CD14-positive monocyte (primary cell): ENCODE measurements at regions not wholly inside any gene's neighbourhood (a gene's known extent, or its start where the extent isn't known, plus 50 kb on each side); places are given as distances from the start of the nearest gene placed in this dataset.

Source experiments
- DNase-seq, 3 donors: peaks; one replicate each; pipeline ENCODE4 v3.0.0-alpha.2; 2011 to 2022
- H2AFZ ChIP-seq: 2 replicates; pipeline ENCODE4 v1.6.0; 2012; ENCODE audit warnings: mild to moderate bottlenecking, low read depth, low read length, inconsistent platforms; ENCODE audit not compliant: insufficient read depth, poor library complexity, severe bottlenecking
- H3K27ac ChIP-seq, 2 donors: 1 replicate in 1 of 2; 2 replicates in 1 of 2; pipeline ENCODE4 v1.5.1; 2012 to 2013; ENCODE audit warnings: low read length in 2 of 2, control low read depth in 1 of 2, inconsistent platforms in 1 of 2, low read depth in 1 of 2, mild to moderate bottlenecking in 1 of 2
- H3K27me3 ChIP-seq, 2 donors: one replicate each; pipeline versions ENCODE4 v1.6.0 to v1.6.1; 2011 to 2013; ENCODE audit warnings: low read length in 2 of 2; ENCODE audit not compliant: control insufficient read depth in 2 of 2, insufficient read depth in 2 of 2
- H3K36me3 ChIP-seq, 2 donors: replicated peaks in 1 of 2; 1 replicate in 1 of 2; 2 replicates in 1 of 2; pipeline versions ENCODE4 v1.5.1 to v1.6.1; 2012 to 2013; ENCODE audit warnings: low read length in 2 of 2, control low read depth in 1 of 2, inconsistent platforms in 1 of 2, mild to moderate bottlenecking in 1 of 2; ENCODE audit not compliant: insufficient read depth in 2 of 2, control insufficient read depth in 1 of 2
- H3K4me1 ChIP-seq, 2 donors: 1 replicate in 1 of 2; 2 replicates in 1 of 2; pipeline versions ENCODE4 v1.5.1 to v1.6.1; 2012 to 2013; ENCODE audit warnings: low read length in 2 of 2, control low read depth in 1 of 2, inconsistent platforms in 1 of 2, mild to moderate bottlenecking in 1 of 2, moderate library complexity in 1 of 2; ENCODE audit not compliant: insufficient read depth in 2 of 2, control insufficient read depth in 1 of 2
- H3K4me2 ChIP-seq: replicated peaks from 2 replicates; pipeline ENCODE3; 2012; ENCODE audit warnings: low read length, moderate library complexity, mild to moderate bottlenecking; ENCODE audit not compliant: poor library complexity, severe bottlenecking; ENCODE audit errors: extremely low read depth
- H3K4me3 ChIP-seq, 3 experiments: fragments of 200-600 bp in 1 of 3; sonication (generic) in 1 of 3; replicated peaks in 1 of 3; 1 replicate in 2 of 3; 2 replicates in 1 of 3; pipeline ENCODE4 v1.5.1; 2011 to 2013; ENCODE audit warnings: low read length in 3 of 3, mild to moderate bottlenecking in 3 of 3, control low read depth in 2 of 3, low read depth in 2 of 3, inconsistent platforms in 1 of 3, moderate library complexity in 1 of 3
- H3K79me2 ChIP-seq: 2 replicates; pipeline ENCODE4 v1.6.0; 2012; ENCODE audit warnings: mild to moderate bottlenecking, control low read depth, inconsistent platforms, low read length, moderate library complexity; ENCODE audit not compliant: insufficient read depth
- H3K9ac ChIP-seq: 2 replicates; pipeline ENCODE4 v1.6.0; 2017; ENCODE audit warnings: low read length, mild to moderate bottlenecking; ENCODE audit not compliant: insufficient read depth, poor library complexity, severe bottlenecking
- H3K9me3 ChIP-seq, 2 donors: replicated peaks in 1 of 2; 1 replicate in 1 of 2; 2 replicates in 1 of 2; pipeline versions ENCODE4 v1.5.1 to v1.6.1; 2012 to 2013; ENCODE audit warnings: low read length in 2 of 2, control low read depth in 1 of 2; ENCODE audit not compliant: control insufficient read depth in 1 of 2, insufficient read depth in 1 of 2
- H4K20me1 ChIP-seq: 2 replicates; pipeline ENCODE4 v1.6.0; 2012; ENCODE audit warnings: mild to moderate bottlenecking, low read length, control low read depth, moderate library complexity; ENCODE audit not compliant: insufficient read depth
- H3K27ac Mint-ChIP-seq, 7 donors: one replicate each; pipeline ENCODE4 v1.8.0; 2020; ENCODE audit warnings: mild to moderate bottlenecking in 7 of 7, mixed read lengths in 7 of 7, moderate library complexity in 6 of 7, inconsistent platforms in 2 of 7
- H3K27me3 Mint-ChIP-seq, 3 donors: one replicate each; pipeline ENCODE4 v1.8.0; 2021 to 2022; ENCODE audit warnings: low read depth in 3 of 3, mild to moderate bottlenecking in 3 of 3, mixed read lengths in 3 of 3, moderate library complexity in 3 of 3, inconsistent platforms in 1 of 3
- H3K36me3 Mint-ChIP-seq, 2 donors: one replicate each; pipeline ENCODE4 v1.8.0; 2020; ENCODE audit warnings: mixed read lengths in 2 of 2, inconsistent platforms in 1 of 2, mild to moderate bottlenecking in 1 of 2
- H3K4me1 Mint-ChIP-seq: one replicate; pipeline ENCODE4 v1.8.0; 2020; ENCODE audit warnings: mild to moderate bottlenecking, mixed read lengths
- H3K4me3 Mint-ChIP-seq, 2 donors: one replicate each; pipeline ENCODE4 v1.8.0; 2020; ENCODE audit warnings: mild to moderate bottlenecking in 2 of 2, mixed read lengths in 2 of 2, moderate library complexity in 1 of 2
- H3K9me3 Mint-ChIP-seq, 7 donors: one replicate each; pipeline ENCODE4 v1.8.0; 2020 to 2022; ENCODE audit warnings: mixed read lengths in 7 of 7, mild to moderate bottlenecking in 6 of 7, moderate library complexity in 6 of 7, inconsistent platforms in 2 of 7
- CTCF ChIP-seq: fragments of 200-600 bp; IDR thresholded peaks from one replicate; pipeline ENCODE4 v1.8.0; 2022; ENCODE audit warnings: antibody characterized with exemption, mild to moderate bottlenecking
- WGBS: methylation state at CpG from one replicate; pipeline ENCODE4 v1.1.5; 2013; ENCODE audit warnings: missing lambda C conversion rate; ENCODE audit not compliant: insufficient coverage; 5-methylcytosine and 5-hydroxymethylcytosine counted together
- intact Hi-C, 2 donors: fragments of 100-400 bp; cut with micrococcal nuclease; formaldehyde crosslinking; loops; one replicate each; pipeline versions ENCODE4 v1.15.0 to v1.15.1; 2023

GRCh38 chr7:115631782-115632181, 398.8 kb downstream of the TFEC start:
- no peak overlapping the region for H3K4me3 ChIP-seq
- Mint-ChIP-seq H3K4me3 (no peak overlapping the region), H3K27me3 (no peaks in the 10 kb centered on the region), H3K36me3 (no peaks in the 10 kb centered on the region), H3K9me3 (peaks cover 0 to 3% (median 0%) of the 10 kb centered on the region in 7 donors), H3K27ac (no peak overlapping the region), H3K4me1 (no peaks in the 10 kb centered on the region)
- no peaks in the 10 kb centered on the region for H3K36me3 ChIP-seq
- no peak overlapping the region for H3K9ac ChIP-seq
- H3K27ac ChIP-seq, result no peak overlapping the region
- no peak overlapping the region for H3K4me2 ChIP-seq
- H3K79me2 ChIP-seq, result no peaks in the 10 kb centered on the region
- H3K27me3 ChIP-seq, result no peaks in the 10 kb centered on the region
- intact Hi-C loops, result no loop called here
- no peak for DNase-seq
- H3K9me3 ChIP-seq, result no peaks in the 10 kb centered on the region
- WGBS, result 92% methylated on average over 4 of the region's 6 CpGs
- no peak overlapping the region for H2AFZ ChIP-seq
- H4K20me1 ChIP-seq, result no peaks in the 10 kb centered on the region
- TF ChIP-seq CTCF, result no peak
- H3K4me1 ChIP-seq, result no peaks in the 10 kb centered on the region

GRCh38 chr7:115630049-115630448, 400.5 kb downstream of the TFEC start:
- Mint-ChIP-seq H3K4me1 (no peaks in the 10 kb centered on the region), H3K4me3 (no peak overlapping the region), H3K9me3 (peaks cover 0 to 3% (median 0%) of the 10 kb centered on the region in 7 donors), H3K36me3 (no peaks in the 10 kb centered on the region), H3K27ac (no peak overlapping the region), H3K27me3 (no peaks in the 10 kb centered on the region)
- Histone ChIP-seq H3K4me1 (no peaks in the 10 kb centered on the region), H2AFZ (no peak overlapping the region), H3K9ac (no peak overlapping the region), H3K27ac (no peak overlapping the region), H4K20me1 (no peaks in the 10 kb centered on the region), H3K27me3 (no peaks in the 10 kb centered on the region), H3K9me3 (no peaks in the 10 kb centered on the region), H3K4me2 (no peak overlapping the region), H3K36me3 (no peaks in the 10 kb centered on the region), H3K79me2 (no peaks in the 10 kb centered on the region), H3K4me3 (no peak overlapping the region)
- no peak for TF ChIP-seq CTCF
- WGBS, result 93% methylated on average over 3 of the region's 4 CpGs
- no peak for DNase-seq
- intact Hi-C loops, result no loop called here
